ENCODE measurements at regions not wholly inside any gene's neighbourhood (a gene's known extent, or its start where the extent isn't known, plus 50 kb on each side); places are given as distances from the start of the nearest gene placed in this dataset.
"Not testable (repeated sequence)": the region's sequence is repeated elsewhere in the genome, so short reads cannot be mapped to it uniquely, and the experiment has no call there.

GRCh38 chr6:134806180-134806798 is 143.6 kb downstream of the ALDH8A1 start:
- no peak for DNase-seq (ENCODE audit: extremely low read depth, low read depth)
- H3K4me3 ChIP-seq (replicated peaks; ENCODE audit: low read depth, low read length): no peak overlapping the region
- no peak for TF ChIP-seq CTCF (IDR thresholded peaks at IDR 0.05; ENCODE audit: low read depth, low read length, missing control alignments)

DNA sequence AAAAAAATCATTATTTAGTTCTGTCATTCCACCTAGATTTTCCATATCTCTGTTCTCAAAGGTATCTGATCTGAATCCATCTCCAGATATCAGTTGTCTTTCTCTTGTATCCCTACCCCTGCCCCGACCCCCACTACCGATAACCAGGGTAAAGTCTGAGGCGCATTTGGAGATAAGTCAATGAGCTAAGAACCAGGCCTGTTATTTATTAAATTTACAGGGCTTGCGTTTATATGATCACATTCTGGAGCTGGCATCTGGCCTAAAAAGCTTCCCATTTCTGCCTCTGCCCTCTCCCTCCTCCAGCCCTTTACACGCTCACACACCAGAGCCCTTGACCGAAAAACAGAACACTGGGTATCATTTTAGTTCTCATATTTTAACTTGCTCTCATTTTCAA is 144.7 kb downstream of the ALDH8A1 start:
- no peak overlapping the region for H3K4me3 ChIP-seq (replicated peaks; ENCODE audit: low read depth, low read length)
- DNase-seq (ENCODE audit: extremely low read depth, low read depth): no peak
- no peak for TF ChIP-seq CTCF (IDR thresholded peaks at IDR 0.05; ENCODE audit: low read depth, low read length, missing control alignments)

DNA sequence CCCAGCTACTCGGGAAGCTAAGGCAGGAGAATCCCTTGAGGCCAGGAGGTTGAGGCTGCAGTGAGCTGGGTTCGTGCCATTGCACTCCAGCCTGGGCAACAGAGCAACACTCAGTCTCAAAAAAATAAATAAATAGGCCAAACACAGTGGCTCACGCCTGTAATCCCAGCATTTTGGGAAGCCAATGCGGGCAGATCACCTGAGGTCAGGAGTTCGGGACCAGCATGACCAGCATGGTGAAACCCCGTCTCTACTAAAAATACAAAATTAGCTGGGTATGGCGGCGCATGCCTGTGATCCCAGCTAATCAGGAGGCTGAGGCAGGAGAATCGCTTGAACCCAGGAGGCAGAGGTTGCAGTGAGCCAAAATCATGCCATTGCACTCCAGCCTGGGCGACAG is 145.6 kb downstream of the ALDH8A1 start:
- not testable (repeated sequence) for H3K4me3 ChIP-seq (replicated peaks; ENCODE audit: low read depth, low read length); DNase-seq (ENCODE audit: extremely low read depth, low read depth)

- H3K4me3 ChIP-seq (replicated peaks; ENCODE audit: low read depth, low read length): no peak overlapping the region
- no peak for TF ChIP-seq CTCF (IDR thresholded peaks at IDR 0.05; ENCODE audit: low read depth, low read length, missing control alignments)
- DNase-seq (ENCODE audit: extremely low read depth, low read depth): no peak
Observed at GRCh38 chr6:134802426-134803058, 147.4 kb downstream of the ALDH8A1 start.

- no peak for TF ChIP-seq CTCF (IDR thresholded peaks at IDR 0.05; ENCODE audit: low read depth, low read length, missing control alignments)
- H3K4me3 ChIP-seq (replicated peaks; ENCODE audit: low read depth, low read length): no peak overlapping the region
- DNase-seq (ENCODE audit: extremely low read depth, low read depth): no peak
Observed at GRCh38 chr6:134797400-134798113, 152.3 kb downstream of the ALDH8A1 start.

GRCh38 chr6:134795691-134796090 is 154.2 kb downstream of the ALDH8A1 start:
- H3K4me3 ChIP-seq (replicated peaks; ENCODE audit: low read depth, low read length): no peak overlapping the region
- no peak for DNase-seq (ENCODE audit: extremely low read depth, low read depth)
- TF ChIP-seq CTCF (IDR thresholded peaks at IDR 0.05; ENCODE audit: low read depth, low read length, missing control alignments): no peak

- no peak overlapping the region for H3K4me3 ChIP-seq (replicated peaks; ENCODE audit: low read depth, low read length)
- no peak for TF ChIP-seq CTCF (IDR thresholded peaks at IDR 0.05; ENCODE audit: low read depth, low read length, missing control alignments)
- DNase-seq (ENCODE audit: extremely low read depth, low read depth): no peak
Observed at GRCh38 chr6:134795001-134795400, 154.9 kb downstream of the ALDH8A1 start.

DNA sequence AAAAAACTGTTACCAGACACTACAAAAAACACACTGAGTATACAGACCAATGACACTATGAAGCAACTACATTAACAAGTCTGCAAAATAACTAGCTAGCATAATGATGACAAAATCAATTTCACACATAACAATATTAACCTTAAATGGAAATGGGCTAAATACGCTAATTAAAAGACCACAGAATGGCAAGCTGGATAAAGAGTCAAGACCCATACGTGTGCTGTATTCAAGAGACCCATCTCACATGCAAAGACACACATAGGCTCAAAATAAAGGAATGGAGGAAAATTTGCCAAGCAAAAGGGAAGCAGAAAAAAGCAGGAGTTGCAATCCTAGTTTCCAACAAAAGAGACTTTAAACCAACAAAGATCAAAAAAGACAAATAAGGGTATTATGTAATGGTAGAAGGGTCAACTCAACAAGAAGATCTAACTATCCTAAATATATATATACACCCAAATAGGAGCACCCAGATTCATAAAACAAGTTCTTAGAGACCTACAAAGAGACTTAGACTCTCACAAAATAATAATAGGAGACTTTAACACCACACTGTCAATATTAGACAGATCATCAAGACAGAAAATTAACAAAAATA is 158.6 kb downstream of the ALDH8A1 start:
- not testable (repeated sequence) for H3K4me3 ChIP-seq (replicated peaks; ENCODE audit: low read depth, low read length); DNase-seq (ENCODE audit: extremely low read depth, low read depth)

Data from HFF-Myc (cell line).